H1 (cell line): ENCODE measurements at regions not wholly inside any gene's neighbourhood (a gene's known extent, or its start where the extent isn't known, plus 50 kb on each side); places are given as distances from the start of the nearest gene placed in this dataset.

Experiments used
- RFX5 ChIP-seq: IDR thresholded peaks from 2 replicates; pipeline ENCODE4 v1.6.1; 2011; ENCODE audit warnings: low read depth, low read length, improper control_type of control experiment, borderline replicate concordance
- ZNF274 ChIP-seq: IDR thresholded peaks from 2 replicates; pipeline ENCODE4 v1.7.0; 2012; ENCODE audit warnings: low read length, borderline replicate concordance; ENCODE audit errors: extremely low read depth
- TF ChIP-seq, protein P1 (sequence below): IDR thresholded peaks from 2 replicates; pipeline ENCODE4 v1.6.1; 2012; ENCODE audit warnings: inconsistent platforms

DNA sequence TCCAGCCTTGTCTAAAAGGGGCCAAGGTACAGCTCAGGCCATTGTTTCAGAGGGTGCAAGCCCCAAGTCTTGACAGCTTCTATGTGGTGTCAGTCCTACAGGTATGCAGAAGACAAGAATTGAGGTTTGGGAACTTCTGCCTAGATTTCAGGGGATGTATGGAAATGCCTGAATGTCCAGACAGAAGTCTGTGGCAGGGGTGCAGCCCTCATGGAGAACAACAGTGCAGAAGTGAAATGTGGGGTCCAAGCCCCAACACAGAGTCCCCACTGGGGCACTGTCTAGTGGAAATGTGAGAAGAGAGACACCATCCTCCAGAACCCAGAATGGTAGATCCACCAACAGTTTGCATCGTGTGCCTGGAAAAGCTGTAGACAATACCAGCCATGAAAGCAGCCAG lies 400.3 kb upstream of the CAMK1G start (continued):
- no peak for TF ChIP-seq RFX5
- TF ChIP-seq, protein P1, sequence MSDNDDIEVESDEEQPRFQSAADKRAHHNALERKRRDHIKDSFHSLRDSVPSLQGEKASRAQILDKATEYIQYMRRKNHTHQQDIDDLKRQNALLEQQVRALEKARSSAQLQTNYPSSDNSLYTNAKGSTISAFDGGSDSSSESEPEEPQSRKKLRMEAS: no peak
- no peak for TF ChIP-seq ZNF274
